Dermis microvascular lymphatic vessel endothelial cell (primary cell): ENCODE measurements at regions not wholly inside any gene's neighbourhood (a gene's known extent, or its start where the extent isn't known, plus 50 kb on each side); places are given as distances from the start of the nearest gene placed in this dataset.

Experiments
- DNase-seq, 2 donors: peaks; one replicate each; pipeline versions ENCODE4 v3.0.0 to v3.0.0-alpha.2; 2010; ENCODE audit warnings: low read depth in 2 of 2

GRCh38 chr13:87872813-87873212 lies 201.6 kb downstream of the SLITRK5 start:
- no peak for DNase-seq

GRCh38 chr13:87877477-87877876 lies 206.3 kb downstream of the SLITRK5 start:
- no peak for DNase-seq

GRCh38 chr13:87878706-87879105 lies 207.5 kb downstream of the SLITRK5 start:
- no peak for DNase-seq

- no peak for DNase-seq
Measured at GRCh38 chr13:87884884-87885283, 213.7 kb downstream of the SLITRK5 start.

- DNase-seq: no peak
Measured at GRCh38 chr13:87887459-87888123, 216.4 kb downstream of the SLITRK5 start.

GRCh38 chr13:87889254-87889653 lies 218.1 kb downstream of the SLITRK5 start:
- no peak for DNase-seq

- DNase-seq: no peak
Measured at GRCh38 chr13:87893186-87893585, 222.0 kb downstream of the SLITRK5 start.

- no peak for DNase-seq
Measured at GRCh38 chr13:87894059-87894458, 222.9 kb downstream of the SLITRK5 start.

- no peak for DNase-seq
Measured at GRCh38 chr13:87903553-87903952, 232.4 kb downstream of the SLITRK5 start.

GRCh38 chr13:87906411-87906810 lies 235.2 kb downstream of the SLITRK5 start:
- DNase-seq: no peak

- DNase-seq: no peak
Measured at GRCh38 chr13:87907202-87907601, 236.0 kb downstream of the SLITRK5 start.

GRCh38 chr13:87919956-87920355 lies 248.8 kb downstream of the SLITRK5 start:
- DNase-seq: no peak

GRCh38 chr13:87923753-87924152 lies 252.6 kb downstream of the SLITRK5 start:
- no peak for DNase-seq

GRCh38 chr13:87925006-87925405 lies 253.8 kb downstream of the SLITRK5 start:
- DNase-seq: no peak

- no peak for DNase-seq
Measured at GRCh38 chr13:87940776-87941175, 269.6 kb downstream of the SLITRK5 start.

- no peak for DNase-seq
Measured at GRCh38 chr13:87941226-87941625, 270.1 kb downstream of the SLITRK5 start.

GRCh38 chr13:87942205-87942604 lies 271.0 kb downstream of the SLITRK5 start:
- DNase-seq: no peak

GRCh38 chr13:87944038-87944437 lies 272.9 kb downstream of the SLITRK5 start:
- no peak for DNase-seq

- DNase-seq: no peak
Measured at GRCh38 chr13:87952377-87952776, 281.2 kb downstream of the SLITRK5 start.

GRCh38 chr13:87953381-87953780 lies 282.2 kb downstream of the SLITRK5 start:
- no peak for DNase-seq

GRCh38 chr13:87954091-87954490 lies 282.9 kb downstream of the SLITRK5 start:
- DNase-seq: no peak

GRCh38 chr13:87961546-87961945 lies 290.4 kb downstream of the SLITRK5 start:
- no peak for DNase-seq

GRCh38 chr13:87972568-87972967 lies 301.4 kb downstream of the SLITRK5 start:
- DNase-seq: no peak

- DNase-seq: no peak
Measured at GRCh38 chr13:87975035-87975434, 303.9 kb downstream of the SLITRK5 start.
